COLO668 (cell line): ENCODE measurements at regions not wholly inside any gene's neighbourhood (a gene's known extent, or its start where the extent isn't known, plus 50 kb on each side); places are given as distances from the start of the nearest gene placed in this dataset.
"Not testable (repeated sequence)": the region's sequence is repeated elsewhere in the genome, so short reads cannot be mapped to it uniquely, and the experiment has no call there.

Source experiments
- DNase-seq: peaks from one replicate; lab custom pipeline; 2025; ENCODE audit not compliant: unreplicated experiment; lab: John Stamatoyannopoulos, UW

DNA sequence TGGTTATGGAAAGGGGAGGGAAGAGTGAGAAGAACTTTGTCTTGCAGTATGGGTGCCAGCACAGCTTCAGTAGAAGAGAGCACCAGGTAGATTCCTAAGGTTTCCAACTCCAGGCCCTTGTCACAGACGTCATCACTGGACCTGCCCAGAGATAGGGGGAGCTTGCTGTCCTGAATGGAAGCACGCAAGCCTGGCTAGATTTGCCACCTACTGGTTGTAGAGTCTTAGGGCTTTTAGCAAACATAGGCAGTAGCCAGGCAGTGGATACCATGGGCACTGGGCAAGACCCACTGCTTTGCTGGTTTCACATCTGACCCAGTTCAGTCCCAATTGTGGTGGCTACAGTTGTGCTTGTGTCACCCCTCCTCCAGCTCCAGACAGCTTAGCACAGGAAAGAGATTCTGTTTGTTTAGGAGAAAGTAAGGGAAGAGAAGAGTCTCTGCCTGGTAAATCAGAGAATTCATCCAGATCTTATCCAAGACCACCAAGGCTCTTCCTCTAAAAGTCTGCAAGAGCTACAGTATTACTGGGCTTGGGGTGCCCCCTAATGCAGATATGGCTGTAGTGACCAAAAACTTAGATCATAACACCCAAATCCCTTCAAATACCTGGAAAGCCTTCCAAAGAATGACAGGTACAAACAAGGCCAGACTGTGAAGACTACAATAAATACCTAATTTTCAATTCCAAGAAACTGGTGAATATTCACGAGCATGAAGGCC, 158.9 kb downstream of the HINT1 start:
- DNase-seq = no peak

- DNase-seq = no peak
Measured at GRCh38 chr5:131001507-131001906, 163.5 kb downstream of the HINT1 start.

DNA sequence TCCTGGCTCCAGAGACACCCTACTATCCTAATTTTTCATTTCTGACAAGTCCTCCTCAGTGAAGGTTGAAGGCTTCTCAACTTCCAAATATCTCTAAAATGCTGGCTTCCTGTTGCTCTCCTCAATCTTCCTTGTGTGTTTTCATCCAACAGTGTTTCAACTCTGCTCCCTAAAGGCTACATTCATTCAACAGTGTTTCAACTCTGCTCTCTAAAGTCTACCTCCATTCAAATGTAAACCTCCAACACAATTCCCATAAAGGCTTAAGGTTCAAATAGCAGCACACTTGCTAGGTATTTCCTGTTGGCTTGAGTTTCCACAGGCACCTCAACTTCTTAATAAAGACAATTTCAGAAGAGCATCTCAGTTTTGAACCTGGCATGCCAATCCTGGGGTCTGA, 164.8 kb downstream of the HINT1 start:
- no peak for DNase-seq

DNA sequence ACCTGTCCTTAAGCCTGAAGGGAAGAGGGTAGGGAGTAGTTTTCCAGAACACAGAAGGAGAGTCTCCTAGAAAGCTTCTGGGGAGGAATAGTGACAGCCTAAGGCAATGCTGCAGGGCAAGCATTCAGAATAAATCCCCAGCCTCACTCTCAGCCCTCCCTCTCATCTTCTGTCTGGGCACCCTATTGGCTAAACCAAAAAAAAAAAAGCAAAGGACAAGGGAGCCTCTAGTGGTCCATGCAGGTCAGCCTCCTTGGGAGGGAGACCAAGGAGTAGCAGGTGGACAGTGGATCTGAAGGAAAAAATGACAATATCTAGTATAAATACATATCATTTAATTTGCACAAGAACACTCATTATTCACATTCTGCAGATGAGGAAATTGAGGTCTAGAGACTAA, 168.3 kb downstream of the HINT1 start:
- not testable (repeated sequence) for DNase-seq

GRCh38 chr5:130995851-130996250, 169.2 kb downstream of the HINT1 start:
- DNase-seq = no peak

DNA sequence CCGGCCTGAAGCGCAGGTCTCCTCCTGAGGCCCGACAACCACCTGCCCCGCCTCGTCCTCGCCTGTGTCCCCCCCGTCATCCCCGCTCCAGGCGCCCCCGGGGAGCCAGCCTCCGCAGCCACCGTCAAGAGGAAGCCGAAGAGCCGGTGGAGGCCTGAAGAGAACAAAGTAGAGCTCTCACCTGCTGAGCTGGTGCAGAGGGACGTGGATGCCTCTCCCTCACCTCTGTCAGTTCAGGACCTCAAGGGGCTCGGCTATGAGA, 169.9 kb downstream of the HINT1 start:
- no peak for DNase-seq

DNA sequence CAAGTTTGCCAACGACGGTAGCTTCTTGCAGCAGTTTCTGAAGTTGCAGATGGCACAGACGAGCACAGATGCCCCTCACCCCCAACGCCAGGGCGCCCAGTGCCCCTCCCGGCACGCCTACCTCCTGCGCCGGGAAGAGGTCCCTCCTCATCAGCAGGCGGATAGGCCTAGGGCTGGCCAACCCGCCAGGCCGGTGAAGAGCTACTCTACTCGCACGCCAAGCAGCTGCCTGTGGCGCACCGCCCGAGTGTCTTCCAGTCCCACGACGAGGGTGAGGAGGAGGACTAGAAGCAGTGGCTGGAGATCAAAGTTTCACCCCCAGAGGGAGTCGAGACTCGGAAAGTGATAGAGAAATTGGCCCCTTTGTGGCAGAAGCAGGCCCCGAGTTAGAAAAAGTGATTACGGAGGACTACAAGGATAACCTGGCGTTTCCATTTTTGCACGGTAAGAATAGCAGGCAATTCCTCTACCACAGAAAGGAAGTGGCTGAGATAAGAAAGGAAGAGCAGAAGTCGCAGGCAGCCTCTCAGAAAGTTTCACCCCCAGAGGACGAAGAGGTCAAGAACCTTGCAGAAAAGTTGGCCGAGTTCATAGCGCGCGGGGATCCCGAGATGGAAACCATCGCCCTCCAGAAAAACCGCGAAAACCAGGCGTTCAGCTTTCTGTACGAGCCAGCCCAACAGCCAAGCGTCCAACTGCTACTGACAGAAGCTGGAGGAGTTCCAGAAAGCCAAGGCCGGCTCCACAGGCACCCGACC, 170.4 kb downstream of the HINT1 start:
- no peak for DNase-seq

- no peak for DNase-seq
Measured at GRCh38 chr5:130992621-130993020, 172.4 kb downstream of the HINT1 start.

- no peak for DNase-seq
Measured at GRCh38 chr5:130992095-130992494, 173.0 kb downstream of the HINT1 start.

DNA sequence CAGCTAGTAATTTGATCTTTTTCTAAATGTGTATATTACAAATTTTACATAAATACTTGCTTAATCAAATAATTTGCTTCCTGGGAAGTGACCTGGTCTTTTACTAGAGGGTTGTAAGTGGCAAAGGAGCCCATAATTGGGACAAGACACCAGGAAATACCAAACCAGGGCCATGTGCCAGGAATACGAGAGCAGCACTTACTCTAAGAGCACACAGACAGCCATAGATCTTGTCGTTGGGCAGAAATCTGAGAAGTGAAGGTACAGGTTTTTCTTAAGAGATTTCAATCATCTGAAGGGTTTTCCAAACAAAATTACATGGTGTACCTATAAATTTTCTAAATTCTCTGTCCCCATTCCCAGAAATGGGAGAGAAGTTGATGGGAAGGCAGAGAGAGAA, 179.3 kb downstream of the HINT1 start:
- DNase-seq = no peak

DNA sequence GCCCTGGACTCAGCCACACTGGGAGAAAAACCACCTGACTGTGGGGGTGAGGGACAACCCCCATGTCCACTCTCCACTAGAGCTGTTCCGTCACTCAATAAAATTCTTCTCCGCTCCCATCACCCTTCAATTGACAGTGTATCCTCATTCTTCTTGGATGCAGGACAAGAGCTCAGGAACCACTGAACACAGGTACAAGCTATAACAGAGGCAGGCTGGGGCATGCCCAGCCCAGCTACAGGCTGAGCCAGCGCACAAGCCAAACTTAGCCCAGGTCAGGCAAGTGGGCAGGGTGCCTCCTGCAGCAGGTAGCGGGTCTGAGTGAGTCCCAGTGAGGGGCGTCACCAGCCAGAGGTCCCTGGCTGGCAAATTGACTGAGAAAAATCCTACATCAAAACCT, 183.4 kb downstream of the HINT1 start:
- no peak for DNase-seq

DNA sequence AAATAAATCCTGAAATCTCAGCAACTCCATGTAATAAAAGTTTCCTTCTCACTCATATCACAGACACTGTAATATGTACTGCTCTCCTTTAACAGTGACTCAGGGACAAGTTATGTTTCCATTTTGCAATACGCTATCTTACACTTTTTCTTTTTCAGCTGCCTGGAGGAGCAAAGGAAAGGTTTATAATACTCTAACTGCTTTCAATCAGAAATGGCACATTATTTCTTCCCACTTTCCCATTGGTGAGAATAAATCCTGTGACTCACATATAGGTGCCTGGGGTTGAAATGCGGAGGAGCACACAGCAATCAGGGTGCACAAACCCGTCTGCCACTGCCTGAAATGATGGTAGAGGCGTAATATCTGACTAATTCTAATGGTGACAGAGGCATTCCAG, 186.6 kb downstream of the HINT1 start:
- no peak for DNase-seq

GRCh38 chr5:130976493-130976892, 188.6 kb downstream of the HINT1 start:
- DNase-seq = no peak

DNA sequence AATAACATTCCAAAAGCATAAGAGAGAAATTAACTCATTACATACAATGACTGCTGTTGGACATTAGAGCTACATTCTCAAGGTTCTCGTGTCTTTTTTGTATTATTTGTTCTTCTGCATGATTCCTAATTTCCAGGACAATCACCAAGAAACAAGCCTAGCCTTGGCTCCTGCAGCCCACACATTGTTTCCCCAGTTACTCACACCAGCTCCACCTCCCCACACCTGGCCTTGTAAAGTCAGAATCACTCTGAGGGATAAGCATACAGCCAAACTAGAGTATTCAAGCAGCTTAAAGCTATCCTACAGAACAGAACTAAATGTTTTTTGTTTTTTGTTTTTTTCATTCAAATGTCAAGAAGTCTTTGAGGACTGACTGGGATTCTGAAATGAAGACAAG, 189.2 kb downstream of the HINT1 start:
- no peak for DNase-seq

GRCh38 chr5:130975299-130975698, 189.8 kb downstream of the HINT1 start:
- DNase-seq = no peak

DNA sequence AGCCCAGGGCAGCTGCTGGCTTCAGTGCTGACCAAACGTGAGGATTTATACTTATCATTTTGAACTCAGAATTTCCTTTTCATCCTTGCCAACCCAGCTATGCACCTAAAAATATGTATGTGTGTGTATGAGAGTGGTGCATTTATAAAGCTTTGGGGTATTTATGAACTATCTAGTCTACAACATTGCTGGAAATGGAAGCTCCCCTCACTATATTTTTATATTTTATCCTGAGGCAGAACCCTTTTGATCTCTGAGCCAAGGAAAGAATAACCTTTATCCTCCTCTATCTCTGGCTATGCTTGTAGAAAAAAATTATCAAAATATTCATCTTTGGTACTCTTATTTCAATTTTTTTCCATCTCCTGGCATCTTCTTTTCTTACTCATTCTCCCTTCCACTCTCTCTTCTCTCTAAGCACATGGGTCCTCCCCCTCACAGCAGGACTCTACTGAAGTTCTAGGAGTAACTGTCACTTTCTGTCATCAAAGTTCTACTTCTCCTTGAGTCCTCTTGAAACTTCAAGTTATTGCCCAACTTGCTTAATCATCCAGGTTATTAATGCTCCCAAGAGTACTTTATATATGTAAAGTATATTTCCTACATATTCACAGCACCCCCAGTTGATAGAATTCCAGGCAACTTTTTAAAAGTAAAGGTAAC, 190.9 kb downstream of the HINT1 start:
- no peak for DNase-seq

DNA sequence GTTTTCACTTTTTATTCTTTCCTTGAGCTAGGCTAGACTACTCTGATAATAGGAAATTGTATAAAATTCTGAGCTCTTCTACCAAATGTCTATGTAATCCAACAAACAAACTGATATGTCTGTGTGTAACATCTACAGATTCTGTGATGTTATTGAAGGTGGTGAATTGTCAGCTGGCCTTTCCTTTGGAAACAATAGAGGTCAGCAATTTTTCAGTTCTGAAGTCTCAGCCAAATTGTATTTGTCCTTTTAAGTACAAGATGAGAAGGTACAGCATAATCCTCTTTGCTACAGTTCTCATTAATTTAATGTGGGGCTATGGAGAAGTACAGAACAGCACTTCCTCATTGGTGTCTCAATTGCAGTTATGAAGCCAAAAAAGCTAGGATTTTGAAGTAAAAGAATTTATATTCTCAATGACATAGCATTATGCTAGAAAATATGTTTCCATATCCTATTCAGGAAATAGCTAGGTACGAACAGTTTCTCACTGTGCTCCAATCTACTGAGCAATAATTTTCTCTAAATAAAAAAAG, 198.0 kb downstream of the HINT1 start:
- DNase-seq = no peak

DNA sequence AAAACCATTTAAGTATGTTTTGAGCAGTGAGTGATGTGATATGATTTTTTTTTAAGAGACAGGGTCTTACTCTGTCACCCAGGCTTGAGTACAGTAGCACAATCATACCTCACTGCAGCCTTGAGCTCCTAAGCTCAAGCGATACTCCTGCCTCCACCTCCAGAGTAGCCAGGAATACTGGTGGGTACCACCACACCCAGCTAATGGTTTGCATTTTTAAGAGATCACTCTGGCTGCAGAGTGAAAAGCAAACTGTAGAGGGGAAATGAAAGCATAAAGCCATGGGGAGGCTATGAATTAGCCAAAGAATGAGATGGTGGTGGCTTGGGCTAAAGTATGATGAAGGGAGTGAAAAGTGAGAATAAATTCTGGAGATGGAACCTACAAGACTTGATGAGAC, 199.1 kb downstream of the HINT1 start:
- DNase-seq = no peak

DNA sequence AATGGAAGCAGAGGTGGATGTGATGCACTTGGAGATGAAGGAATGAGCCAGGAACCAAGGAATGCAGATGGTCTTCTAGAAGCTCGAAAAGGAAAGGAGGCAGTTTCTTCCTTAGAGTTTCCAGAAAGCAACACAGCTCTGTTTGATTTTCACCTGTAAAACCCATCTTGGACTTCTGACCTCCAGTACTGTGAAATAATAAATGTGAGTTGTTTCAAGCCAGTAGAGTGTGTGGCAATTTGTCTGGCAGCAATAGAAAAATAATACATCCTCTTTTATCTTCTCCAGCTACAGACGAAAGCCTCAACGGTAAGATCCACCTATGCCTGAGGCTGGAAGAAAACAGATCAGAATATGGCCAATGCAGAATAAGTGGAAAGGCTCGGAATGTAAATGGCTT, 199.7 kb downstream of the HINT1 start:
- DNase-seq = no peak

GRCh38 chr5:130964231-130965202, 200.5 kb downstream of the HINT1 start:
- DNase-seq = no peak

- no peak for DNase-seq
Measured at GRCh38 chr5:130963798-130964197, 201.3 kb downstream of the HINT1 start.
